SH-SY5Y (cell line): ENCODE measurements at regions not wholly inside any gene's neighbourhood (a gene's known extent, or its start where the extent isn't known, plus 50 kb on each side); places are given as distances from the start of the nearest gene placed in this dataset.

Experiments used
- GATA2 ChIP-seq: IDR thresholded peaks from 2 replicates; pipeline ENCODE4 v1.6.1; 2011; ENCODE audit warnings: mild to moderate bottlenecking, low read depth, low read length
- GATA3 ChIP-seq: IDR thresholded peaks from 2 replicates; pipeline ENCODE4 v1.6.1; 2011; ENCODE audit warnings: low read depth, mild to moderate bottlenecking, low read length, moderate library complexity

DNA sequence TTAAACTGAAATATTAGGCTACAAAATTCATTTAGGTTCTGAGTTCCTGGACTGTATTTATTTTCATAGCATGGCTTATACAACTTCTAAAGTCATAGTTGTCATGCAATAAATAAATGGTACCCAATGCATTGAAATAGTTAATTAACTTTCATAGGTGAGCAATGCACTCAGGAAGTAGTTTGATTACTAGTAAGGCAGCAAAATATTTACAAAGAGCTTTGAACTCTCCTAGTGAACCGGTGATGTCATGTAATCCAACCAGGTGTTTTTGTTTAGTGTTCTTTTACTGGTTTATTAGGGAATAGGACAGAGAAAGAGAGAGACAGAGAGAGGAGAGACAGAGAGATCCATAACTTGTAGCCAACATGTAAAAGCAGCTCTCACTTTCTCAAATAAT, 228.6 kb upstream of the CTSO start:
- no peak for TF ChIP-seq GATA2
- TF ChIP-seq GATA3: no peak
